ENCODE measurements at regions not wholly inside any gene's neighbourhood (a gene's known extent, or its start where the extent isn't known, plus 50 kb on each side); places are given as distances from the start of the nearest gene placed in this dataset.

GRCh38 chr18:56083097-56083521, 495.1 kb upstream of the TCF4 start:
- H3K4me2 ChIP-seq (ENCODE audit: insufficient read depth, low read length), result no peak overlapping the region
- no peak overlapping the region for H3K4me3 ChIP-seq
- no peak for ATAC-seq
- no peaks in the 10 kb centered on the region for H3K9me3 ChIP-seq (replicated peaks; ENCODE audit: control insufficient read depth, insufficient read depth, low read depth, low read length)
- no peaks in the 10 kb centered on the region for H4K20me1 ChIP-seq (replicated peaks; ENCODE audit: control insufficient read depth, insufficient read depth, low read length)
- intact Hi-C loops (cut with micrococcal nuclease), result no loop called here
- peaks cover 0 to 5% of the 10 kb centered on the region in 2 experiments; a peak in 1 of 5 replicates for H3K27me3 ChIP-seq (ENCODE audit: control insufficient read depth in 2 of 2, insufficient read depth in 2 of 2, low read length in 2 of 2)
- ChIA-PET CTCF (ENCODE audit: low intra/inter-chr PET ratio) (no interaction called here), POLR2A (interaction anchor here (0.6 kb wide), 1 partner anchor 864 kb away, joined by 3 read pairs; no protein-coding TSS in a partner anchor)
- DNase-seq (ENCODE audit: extremely low read depth in 1 of 4, low spot score in 3 of 4), result peak in 1 of 4 experiments; percentile 2
- no peak overlapping the region for H3K9ac ChIP-seq (ENCODE audit: insufficient read depth in 1 of 2, low read depth in 2 of 2, low read length in 2 of 2)
- H3K4me1 ChIP-seq (replicated peaks in 1 of 2; ENCODE audit: control insufficient read depth in 2 of 2, insufficient read depth in 2 of 2, low read length in 2 of 2), result no peaks in the 10 kb centered on the region
- TF ChIP-seq HIVEP1 (CRISPR knock-in tag; IDR thresholded peaks at IDR 0.05), result no peak
- no peak for TF ChIP-seq CHAMP1 (IDR thresholded peaks at IDR 0.05)
- TF ChIP-seq ELK1 (CRISPR knock-in tag; IDR thresholded peaks at IDR 0.05), result no peak
- no peak for TF ChIP-seq SLC30A9 (CRISPR knock-in tag; IDR thresholded peaks at IDR 0.05)
- no peak for TF ChIP-seq GMEB1 (CRISPR knock-in tag; IDR thresholded peaks at IDR 0.05)
- H2AFZ ChIP-seq (ENCODE audit: low read depth, low read length), result no peak overlapping the region
- H3K36me3 ChIP-seq (ENCODE audit: control insufficient read depth, insufficient read depth, low read length), result no peaks in the 10 kb centered on the region
- FAIRE-seq, result no peak
- no TSS peak for BruUV-seq (replicated peaks)
- no peaks in the 10 kb centered on the region for H3K9me1 ChIP-seq (ENCODE audit: control insufficient read depth, insufficient read depth, low read length)
- H3K27ac ChIP-seq (ENCODE audit: extremely low read depth, low read depth, low read length), result no peak overlapping the region
- in situ Hi-C loops (cut with MboI), result no loop called here
- H3K79me2 ChIP-seq (ENCODE audit: control insufficient read depth, insufficient read depth, low read length), result no peaks in the 10 kb centered on the region
- 3% methylated on average over 7 of the region's 7 CpGs for WGBS (ENCODE audit: insufficient coverage, low coverage, missing lambda C conversion rate)
